Karpas-422 (cell line): ENCODE measurements at regions not wholly inside any gene's neighbourhood (a gene's known extent, or its start where the extent isn't known, plus 50 kb on each side); places are given as distances from the start of the nearest gene placed in this dataset. TPM values are rescaled to one million over a fixed set of nuclear protein-coding genes. Genes with fewer than 3 reads are reported as not detected.

ENCODE experiments used
- DNase-seq: peaks from one replicate; pipeline ENCODE4 v3.0.0-alpha.2; 2015
- H2AFZ ChIP-seq: fragments of 200-600 bp; sonication (generic); 2 replicates; pipeline ENCODE4 v1.6.1; 2014; ENCODE audit warnings: antibody characterized with exemption, low read length, mixed read lengths
- H3K27ac ChIP-seq: fragments of 200-600 bp; sonication (generic); 2 replicates; pipeline ENCODE4 v1.5.1; 2014; ENCODE audit warnings: mild to moderate bottlenecking, low read length, moderate library complexity
- H3K27me3 ChIP-seq: fragments of 200-600 bp; sonication (generic); 2 replicates; pipeline ENCODE4 v1.6.1; 2014; ENCODE audit warnings: low read length, mixed read lengths
- H3K36me3 ChIP-seq: fragments of 200-600 bp; sonication (generic); 2 replicates; pipeline ENCODE4 v1.6.1; 2014; ENCODE audit warnings: low read length, mixed read lengths; ENCODE audit not compliant: insufficient read depth
- H3K4me1 ChIP-seq: fragments of 200-600 bp; sonication (generic); 2 replicates; pipeline ENCODE4 v1.6.1; 2014; ENCODE audit warnings: mild to moderate bottlenecking, low read length, mixed read lengths
- H3K4me2 ChIP-seq: fragments of 200-600 bp; sonication (generic); 2 replicates; pipeline ENCODE4 v1.6.1; 2014; ENCODE audit warnings: low read length, low read depth, mild to moderate bottlenecking; ENCODE audit not compliant: poor library complexity, severe bottlenecking
- H3K4me3 ChIP-seq: fragments of 200-600 bp; sonication (generic); 2 replicates; pipeline ENCODE4 v1.5.1; 2014; ENCODE audit warnings: mild to moderate bottlenecking, antibody characterized with exemption, low read length, mixed read lengths
- H3K79me2 ChIP-seq: fragments of 200-600 bp; sonication (generic); 2 replicates; pipeline ENCODE4 v1.6.1; 2014; ENCODE audit warnings: mild to moderate bottlenecking, low read length, mixed read lengths
- H3K9ac ChIP-seq: fragments of 200-600 bp; sonication (generic); 2 replicates; pipeline ENCODE4 v1.6.0; 2014; ENCODE audit warnings: low read length
- H3K9me2 ChIP-seq: fragments of 200-600 bp; sonication (generic), shearing (Covaris generic); replicated peaks from 2 replicates; pipeline ENCODE4 v1.6.0; 2014; ENCODE audit warnings: mild to moderate bottlenecking, low read length, moderate library complexity; ENCODE audit not compliant: insufficient read depth
- H3K9me3 ChIP-seq: fragments of 300-700, 200-600 bp; sonication (generic); 2 replicates; pipeline ENCODE4 v1.6.1; 2014; ENCODE audit warnings: low read length, mixed read lengths
- H4K20me1 ChIP-seq: fragments of 200-600 bp; sonication (generic); 2 replicates; pipeline ENCODE4 v1.6.1; 2014; ENCODE audit warnings: mild to moderate bottlenecking, antibody characterized with exemption, low read length, low read depth; ENCODE audit not compliant: insufficient read depth
- small RNA-seq: library from RNA; depleted of rRNA; stranded (forward); fragments of <200 nt; gene quantifications from one replicate; pipeline ENCODE3, GENCODE V24; 2014

GRCh38 chr10:105342606-105343005, 701.5 kb downstream of the SORCS3 start:
- H3K27me3 ChIP-seq, result no peaks in the 10 kb centered on the region
- H3K4me1 ChIP-seq, result no peaks in the 10 kb centered on the region
- H4K20me1 ChIP-seq, result no peaks in the 10 kb centered on the region
- H3K9me3 ChIP-seq, result no peaks in the 10 kb centered on the region
- no peak overlapping the region for H3K27ac ChIP-seq
- H3K79me2 ChIP-seq, result no peaks in the 10 kb centered on the region
- no peak for DNase-seq
- H3K9ac ChIP-seq, result no peak overlapping the region
- no peaks in the 10 kb centered on the region for H3K9me2 ChIP-seq
- no peak overlapping the region for H2AFZ ChIP-seq
- H3K36me3 ChIP-seq, result no peaks in the 10 kb centered on the region
- H3K4me2 ChIP-seq, result no peak overlapping the region
- no peak overlapping the region for H3K4me3 ChIP-seq

- DNase-seq, result no peak
- Histone ChIP-seq H3K9ac (no peak overlapping the region), H3K4me1 (no peaks in the 10 kb centered on the region), H3K79me2 (no peaks in the 10 kb centered on the region), H3K4me3 (no peak overlapping the region), H3K4me2 (no peak overlapping the region), H3K9me2 (no peaks in the 10 kb centered on the region), H3K36me3 (no peaks in the 10 kb centered on the region), H3K9me3 (no peaks in the 10 kb centered on the region), H2AFZ (no peak overlapping the region), H4K20me1 (no peaks in the 10 kb centered on the region), H3K27ac (no peak overlapping the region), H3K27me3 (no peaks in the 10 kb centered on the region)
Measured at GRCh38 chr10:105339669-105340068, 698.6 kb downstream of the SORCS3 start.

GRCh38 chr10:105328503-105329133, 687.5 kb downstream of the SORCS3 start:
- no peak overlapping the region for H2AFZ ChIP-seq
- H3K9ac ChIP-seq, result no peak overlapping the region
- H3K36me3 ChIP-seq, result no peaks in the 10 kb centered on the region
- no peak overlapping the region for H3K4me2 ChIP-seq
- H3K4me1 ChIP-seq, result no peaks in the 10 kb centered on the region
- H3K27me3 ChIP-seq, result no peaks in the 10 kb centered on the region
- DNase-seq, result no peak
- H3K79me2 ChIP-seq, result no peaks in the 10 kb centered on the region
- no peak overlapping the region for H3K4me3 ChIP-seq
- no peaks in the 10 kb centered on the region for H4K20me1 ChIP-seq
- H3K9me3 ChIP-seq, result peaks cover 8% of the 10 kb centered on the region
- no peaks in the 10 kb centered on the region for H3K9me2 ChIP-seq
- H3K27ac ChIP-seq, result no peak overlapping the region

Small RNA genes lying in the stretch of these regions (small RNA-seq; reads per million reads assigned to genes)
- not detected for gene RNU6-463P
